B cell (primary cell): ENCODE measurements at regions not wholly inside any gene's neighbourhood (a gene's known extent, or its start where the extent isn't known, plus 50 kb on each side); places are given as distances from the start of the nearest gene placed in this dataset.

Experiments used
- ATAC-seq: fragments of 200-7000 bp; cut with Tn5 transposase; one replicate; pipeline ENCODE4 v1.10.0; 2021; ENCODE audit warnings: low read depth, mild to moderate bottlenecking, moderate number of reproducible peaks, moderate library complexity
- CTCF ChIA-PET: fragments of 350-600 bp; sonication (Branson Sonifier 250); formaldehyde crosslinking; loops from one replicate; lab custom pipeline; 2021; ENCODE audit warnings: antibody characterized with exemption, inconsistent platforms; lab: Charles Lee
- POLR2A ChIA-PET: fragments of 350-600 bp; sonication (Branson Sonifier 250); formaldehyde crosslinking; loops from one replicate; lab custom pipeline; 2021; ENCODE audit warnings: antibody characterized with exemption; lab: Charles Lee
- DNase-seq: peaks from one replicate; pipeline ENCODE4 v3.0.0; 2013
- H2AFZ ChIP-seq: 2 replicates; pipeline ENCODE4 v1.6.1; 2012; ENCODE audit warnings: mild to moderate bottlenecking, low read depth, low read length; ENCODE audit not compliant: insufficient read depth, poor library complexity, severe bottlenecking
- H3K27ac ChIP-seq, 2 donors: 1 replicate in 1 of 2; 2 replicates in 1 of 2; pipeline ENCODE4 v1.5.1; 2012 to 2013; ENCODE audit warnings: low read length in 2 of 2, mild to moderate bottlenecking in 2 of 2, moderate library complexity in 1 of 2
- H3K27me3 ChIP-seq, 4 experiments: fragments of 200-600 bp in 1 of 4; sonication (generic) in 1 of 4; replicated peaks in 1 of 4; 1 replicate in 2 of 4; 2 replicates in 2 of 4; pipeline versions ENCODE4 v1.6.1 to v1.7.0; 2013 to 2016; ENCODE audit warnings: low read length in 3 of 4, mild to moderate bottlenecking in 2 of 4, mixed read lengths in 1 of 4, moderate library complexity in 1 of 4; ENCODE audit not compliant: insufficient read depth in 4 of 4, control insufficient read depth in 3 of 4; ENCODE audit errors: control extremely low read depth in 1 of 4
- H3K36me3 ChIP-seq, 2 experiments: replicated peaks in 1 of 2; 1 replicate in 1 of 2; 2 replicates in 1 of 2; pipeline versions ENCODE4 v1.6.1 to v1.7.1; 2013; ENCODE audit warnings: low read length in 1 of 2; ENCODE audit not compliant: insufficient read depth in 2 of 2, control insufficient read depth in 1 of 2; ENCODE audit errors: control extremely low read depth in 1 of 2, extremely low read depth in 1 of 2
- H3K4me1 ChIP-seq, 2 donors: fragments of 200-600 bp in 1 of 2; sonication (generic) in 1 of 2; 1 replicate in 1 of 2; 2 replicates in 1 of 2; pipeline versions ENCODE4 v1.5.1 to v1.6.1; 2013 to 2017; ENCODE audit warnings: low read length in 2 of 2; ENCODE audit not compliant: control insufficient read depth in 2 of 2, insufficient read depth in 2 of 2
- H3K4me2 ChIP-seq: replicated peaks from 2 replicates; pipeline ENCODE3; 2012; ENCODE audit warnings: mild to moderate bottlenecking, low read depth, low read length; ENCODE audit not compliant: poor library complexity, severe bottlenecking
- H3K4me3 ChIP-seq, 5 experiments: fragments of 200-600 bp in 1 of 5; sonication (generic) in 1 of 5; 1 replicate in 3 of 5; 2 replicates in 2 of 5; pipeline versions ENCODE4 v1.5.1 to v1.7.0; 2011 to 2016; ENCODE audit warnings: low read length in 4 of 5, mild to moderate bottlenecking in 4 of 5, low read depth in 2 of 5, control low read depth in 1 of 5, moderate library complexity in 1 of 5; ENCODE audit not compliant: insufficient read depth in 1 of 5; ENCODE audit errors: control extremely low read depth in 1 of 5, extremely low read depth in 1 of 5
- H3K79me2 ChIP-seq: fragments of 200-600 bp; sonication (generic); one replicate; pipeline ENCODE4 v1.6.0; 2016; ENCODE audit warnings: low read length; ENCODE audit not compliant: control insufficient read depth, insufficient read depth
- H3K9ac ChIP-seq: fragments of 200-600 bp; sonication (generic); 2 replicates; pipeline ENCODE4 v1.6.1; 2017; ENCODE audit warnings: mild to moderate bottlenecking, low read length, moderate library complexity
- H3K9me3 ChIP-seq, 3 donors: one replicate each; pipeline versions ENCODE4 v1.6.1 to v1.7.1; 2013; ENCODE audit warnings: low read length in 2 of 3; ENCODE audit not compliant: control insufficient read depth in 2 of 3, insufficient read depth in 1 of 3; ENCODE audit errors: control extremely low read depth in 1 of 3
- H4K20me1 ChIP-seq: 2 replicates; pipeline ENCODE4 v1.6.0; 2012; ENCODE audit warnings: mild to moderate bottlenecking, low read length; ENCODE audit not compliant: insufficient read depth, control insufficient read depth, poor library complexity, severe bottlenecking
- H3K27ac Mint-ChIP-seq: one replicate; pipeline ENCODE4 v1.8.0; 2021; ENCODE audit warnings: mixed read lengths
- H3K27me3 Mint-ChIP-seq: one replicate; pipeline ENCODE4 v1.8.0; 2021; ENCODE audit warnings: mixed read lengths
- H3K4me1 Mint-ChIP-seq: one replicate; pipeline ENCODE4 v1.8.0; 2021; ENCODE audit warnings: mixed read lengths
- H3K4me3 Mint-ChIP-seq: one replicate; pipeline ENCODE4 v1.8.0; 2021; ENCODE audit warnings: mixed read lengths
- H3K9me3 Mint-ChIP-seq: one replicate; pipeline ENCODE4 v1.8.0; 2022; ENCODE audit warnings: mixed read lengths; ENCODE audit not compliant: insufficient read depth
- CTCF ChIP-seq: fragments of 200-600 bp; IDR thresholded peaks from one replicate; pipeline ENCODE4 v1.8.0; 2022; ENCODE audit warnings: antibody characterized with exemption, mild to moderate bottlenecking
- EZH2 ChIP-seq: IDR thresholded peaks from 2 replicates; pipeline ENCODE4 v1.6.1; 2012; ENCODE audit warnings: borderline replicate concordance, low read depth, mild to moderate bottlenecking, moderate library complexity, low read length; ENCODE audit not compliant: insufficient read depth, poor library complexity, severe bottlenecking
- WGBS: methylation state at CpG from one replicate; pipeline ENCODE4 v1.1.5; 2013; ENCODE audit warnings: missing lambda C conversion rate; ENCODE audit not compliant: insufficient coverage; 5-methylcytosine and 5-hydroxymethylcytosine counted together
- intact Hi-C: fragments of 100-400 bp; cut with micrococcal nuclease; formaldehyde crosslinking; loops from one replicate; pipeline ENCODE4 v1.10.0; 2022

- no peak for TF ChIP-seq CTCF
- TF ChIP-seq EZH2: no peak
- H3K27ac ChIP-seq: no peak overlapping the region
- peaks cover 0 to 5% (median 0%) of the 10 kb centered on the region in 4 experiments for H3K27me3 ChIP-seq
- H4K20me1 ChIP-seq: no peaks in the 10 kb centered on the region
- no peak overlapping the region for H2AFZ ChIP-seq
- intact Hi-C loops: no loop called here
- no peak overlapping the region for H3K4me2 ChIP-seq
- DNase-seq (no peak), ATAC-seq (no peak)
- Mint-ChIP-seq H3K4me3 (no peak overlapping the region), H3K4me1 (no peaks in the 10 kb centered on the region), H3K27ac (no peak overlapping the region), H3K9me3 (no peaks in the 10 kb centered on the region), H3K27me3 (peaks cover 25% of the 10 kb centered on the region)
- H3K9ac ChIP-seq: no peak overlapping the region
- H3K79me2 ChIP-seq: no peaks in the 10 kb centered on the region
- H3K4me3 ChIP-seq: no peak overlapping the region
- H3K36me3 ChIP-seq: no peaks in the 10 kb centered on the region
- H3K4me1 ChIP-seq: no peaks in the 10 kb centered on the region
- 100% methylated on average over 2 of the region's 2 CpGs for WGBS
- ChIA-PET POLR2A (no interaction called here), CTCF (no interaction called here)
- peaks cover 0 to 1% (median 0%) of the 10 kb centered on the region in 3 donors for H3K9me3 ChIP-seq
Measured at GRCh38 chr21:35768187-35768586, 292.1 kb downstream of the SETD4 start.

GRCh38 chr21:35764586-35764985, 295.7 kb downstream of the SETD4 start:
- H3K4me1 Mint-ChIP-seq: no peaks in the 10 kb centered on the region
- intact Hi-C loops: no loop called here
- H3K4me3 Mint-ChIP-seq: no peak overlapping the region
- Histone ChIP-seq H3K4me2 (no peak overlapping the region), H4K20me1 (no peaks in the 10 kb centered on the region), H3K27ac (no peak overlapping the region), H3K27me3 (no peaks in the 10 kb centered on the region), H2AFZ (no peak overlapping the region), H3K9me3 (no peaks in the 10 kb centered on the region), H3K4me1 (no peaks in the 10 kb centered on the region), H3K36me3 (no peaks in the 10 kb centered on the region), H3K9ac (no peak overlapping the region), H3K79me2 (no peaks in the 10 kb centered on the region), H3K4me3 (no peak overlapping the region)
- H3K9me3 Mint-ChIP-seq: no peaks in the 10 kb centered on the region
- peaks cover 18% of the 10 kb centered on the region for H3K27me3 Mint-ChIP-seq
- ATAC-seq: no peak
- ChIA-PET POLR2A (no interaction called here), CTCF (no interaction called here)
- no peak for TF ChIP-seq CTCF
- TF ChIP-seq EZH2: no peak
- DNase-seq: no peak
- no peak overlapping the region for H3K27ac Mint-ChIP-seq
